ENCODE measurements at regions not wholly inside any gene's neighbourhood (a gene's known extent, or its start where the extent isn't known, plus 50 kb on each side); places are given as distances from the start of the nearest gene placed in this dataset.

- TF ChIP-seq POLR2A (IDR thresholded peaks at IDR 0.05): no peak
- TF ChIP-seq EP300 (IDR thresholded peaks at IDR 0.05; ENCODE audit: low read depth): no peak
These were observed 169.8 kb downstream of the BTG1 start for GRCh38 chr12:91975891-91976290.
